ENCODE measurements at regions not wholly inside any gene's neighbourhood (a gene's known extent, or its start where the extent isn't known, plus 50 kb on each side); places are given as distances from the start of the nearest gene placed in this dataset.

- no peak for TF ChIP-seq POLR2A (IDR thresholded peaks at IDR 0.05)
- TF ChIP-seq CTCF (IDR thresholded peaks at IDR 0.05), result no peak
- TF ChIP-seq POLR2AphosphoS5 (IDR thresholded peaks at IDR 0.05), result no peak
Measured at GRCh38 chr6:167769408-167770190, 57.1 kb upstream of the AFDN start.
